Esophagus muscularis mucosa (tissue), 4 donors: ENCODE measurements at regions not wholly inside any gene's neighbourhood (a gene's known extent, or its start where the extent isn't known, plus 50 kb on each side); places are given as distances from the start of the nearest gene placed in this dataset.

Experiments used
- CTCF ChIP-seq, 3 experiments: fragments of 200-600 bp in 2 of 3; fragments of 450-650 bp in 1 of 3; sonication (generic) in 2 of 3; IDR thresholded peaks; one replicate each; pipeline ENCODE4 v1.5.1; 2017 to 2019; ENCODE audit warnings: antibody characterized with exemption in 3 of 3, mild to moderate bottlenecking in 2 of 3, moderate library complexity in 1 of 3
- EP300 ChIP-seq: sonication (generic); formaldehyde crosslinking; IDR thresholded peaks from one replicate; pipeline ENCODE4 v1.6.1; 2017; ENCODE audit warnings: antibody characterized with exemption
- POLR2A ChIP-seq: fragments of 450-650 bp; IDR thresholded peaks from one replicate; pipeline ENCODE4 v1.6.1; 2017; ENCODE audit warnings: antibody characterized with exemption, moderate library complexity, mild to moderate bottlenecking, low read depth
- POLR2AphosphoS5 ChIP-seq, 2 donors: sonication (generic); formaldehyde crosslinking; IDR thresholded peaks; one replicate each; pipeline ENCODE4 v1.6.1; 2017; ENCODE audit warnings: antibody characterized with exemption in 2 of 2

GRCh38 chr6:21508753-21509152, 84.8 kb upstream of the SOX4 start:
- TF ChIP-seq EP300 (no peak), CTCF (IDR thresholded peaks at IDR 0.05) (no peak), POLR2A (no peak), POLR2AphosphoS5 (IDR thresholded peaks at IDR 0.05) (no peak)
